ENCODE measurements at regions not wholly inside any gene's neighbourhood (a gene's known extent, or its start where the extent isn't known, plus 50 kb on each side); places are given as distances from the start of the nearest gene placed in this dataset.

DNA sequence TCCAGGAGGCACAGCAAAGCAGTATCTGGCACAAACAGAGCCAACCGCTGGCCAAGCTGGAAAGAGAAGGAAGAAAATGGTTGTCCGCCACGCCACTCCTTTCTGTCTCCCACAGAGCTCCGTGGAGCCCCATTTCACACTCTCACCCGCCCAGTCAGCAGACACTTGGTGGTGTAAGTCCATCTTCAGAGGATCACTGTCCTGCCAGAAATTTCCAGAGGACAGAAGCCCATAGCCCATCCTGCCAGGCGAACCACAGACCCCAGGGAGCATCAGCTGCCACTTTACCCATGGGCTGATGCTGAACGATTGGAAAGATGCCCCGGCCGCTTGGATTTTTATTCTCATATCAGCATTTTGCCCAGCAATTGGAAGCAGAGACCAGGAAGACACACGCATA, 144.7 kb upstream of the LYZL2 start:
- intact Hi-C loops (cut with micrococcal nuclease; ENCODE audit: unreplicated experiment) (no loop called here), in situ Hi-C loops (cut with HindIII; ENCODE audit: extremely low pct_ligation_motif_present, low pct_unique_long_range_greater_than_20kb) (no loop called here)
- 20% methylated on average over 6 of the region's 10 CpGs for WGBS (ENCODE audit: low lambda C conversion rate)
- Histone ChIP-seq H3K4me2 (ENCODE audit: low read depth, low read length) (no peak overlapping the region), H2AFZ (ENCODE audit: low read length) (no peak overlapping the region), H3K4me3 (replicated peaks in 1 of 3; ENCODE audit: insufficient read depth in 1 of 3, low read depth in 2 of 3, low read length in 3 of 3) (no peak overlapping the region), H3K9ac (ENCODE audit: insufficient read depth, low read depth, low read length) (no peak overlapping the region), H3K27me3 (ENCODE audit: control insufficient read depth in 1 of 2, insufficient read depth in 2 of 2, low read length in 2 of 2) (peaks cover 2 to 15% of the 10 kb centered on the region in 2 experiments; a peak in 4 of 5 replicates), H3K79me2 (ENCODE audit: insufficient read depth, low read length) (no peaks in the 10 kb centered on the region), H3K9me3 (ENCODE audit: low read length) (peaks cover 21% of the 10 kb centered on the region), H3K27ac (ENCODE audit: extremely low read length, insufficient read depth, low read length) (no peak overlapping the region), H4K20me1 (ENCODE audit: insufficient read depth, low read length) (no peaks in the 10 kb centered on the region), H3K36me3 (replicated peaks in 1 of 2; ENCODE audit: control insufficient read depth in 1 of 2, insufficient read depth in 2 of 2, low read length in 2 of 2) (no peaks in the 10 kb centered on the region), H3K4me1 (ENCODE audit: insufficient read depth, low read length) (no peaks in the 10 kb centered on the region)
- FAIRE-seq (no peak), ATAC-seq (no peak), DNase-seq (ENCODE audit: low spot score) (no peak)
- CTCF ChIA-PET (ENCODE audit: low intra/inter-chr PET ratio, low total read pairs): no interaction called here
- POLR2A ChIA-PET: no interaction called here
- BruUV-seq (replicated peaks): no TSS peak
- TF ChIP-seq, protein P1, sequence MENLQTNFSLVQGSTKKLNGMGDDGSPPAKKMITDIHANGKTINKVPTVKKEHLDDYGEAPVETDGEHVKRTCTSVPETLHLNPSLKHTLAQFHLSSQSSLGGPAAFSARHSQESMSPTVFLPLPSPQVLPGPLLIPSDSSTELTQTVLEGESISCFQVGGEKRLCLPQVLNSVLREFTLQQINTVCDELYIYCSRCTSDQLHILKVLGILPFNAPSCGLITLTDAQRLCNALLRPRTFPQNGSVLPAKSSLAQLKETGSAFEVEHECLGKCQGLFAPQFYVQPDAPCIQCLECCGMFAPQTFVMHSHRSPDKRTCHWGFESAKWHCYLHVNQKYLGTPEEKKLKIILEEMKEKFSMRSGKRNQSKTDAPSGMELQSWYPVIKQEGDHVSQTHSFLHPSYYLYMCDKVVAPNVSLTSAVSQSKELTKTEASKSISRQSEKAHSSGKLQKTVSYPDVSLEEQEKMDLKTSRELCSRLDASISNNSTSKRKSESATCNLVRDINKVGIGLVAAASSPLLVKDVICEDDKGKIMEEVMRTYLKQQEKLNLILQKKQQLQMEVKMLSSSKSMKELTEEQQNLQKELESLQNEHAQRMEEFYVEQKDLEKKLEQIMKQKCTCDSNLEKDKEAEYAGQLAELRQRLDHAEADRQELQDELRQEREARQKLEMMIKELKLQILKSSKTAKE (CRISPR knock-in tag; IDR thresholded peaks at IDR 0.05; ENCODE audit: borderline replicate concordance): no peak
- TF ChIP-seq DMAP1 (CRISPR knock-in tag; IDR thresholded peaks at IDR 0.05) (no peak), SNAPC2 (CRISPR knock-in tag; IDR thresholded peaks at IDR 0.05) (no peak), ZNF709 (CRISPR knock-in tag; IDR thresholded peaks at IDR 0.05) (no peak), MAFG (CRISPR knock-in tag; IDR thresholded peaks at IDR 0.05) (no peak)
- TF ChIP-seq, protein P2, sequence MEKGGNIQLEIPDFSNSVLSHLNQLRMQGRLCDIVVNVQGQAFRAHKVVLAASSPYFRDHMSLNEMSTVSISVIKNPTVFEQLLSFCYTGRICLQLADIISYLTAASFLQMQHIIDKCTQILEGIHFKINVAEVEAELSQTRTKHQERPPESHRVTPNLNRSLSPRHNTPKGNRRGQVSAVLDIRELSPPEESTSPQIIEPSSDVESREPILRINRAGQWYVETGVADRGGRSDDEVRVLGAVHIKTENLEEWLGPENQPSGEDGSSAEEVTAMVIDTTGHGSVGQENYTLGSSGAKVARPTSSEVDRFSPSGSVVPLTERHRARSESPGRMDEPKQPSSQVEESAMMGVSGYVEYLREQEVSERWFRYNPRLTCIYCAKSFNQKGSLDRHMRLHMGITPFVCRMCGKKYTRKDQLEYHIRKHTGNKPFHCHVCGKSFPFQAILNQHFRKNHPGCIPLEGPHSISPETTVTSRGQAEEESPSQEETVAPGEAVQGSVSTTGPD (CRISPR knock-in tag; IDR thresholded peaks at IDR 0.05): no peak
- TF ChIP-seq, protein P3, sequence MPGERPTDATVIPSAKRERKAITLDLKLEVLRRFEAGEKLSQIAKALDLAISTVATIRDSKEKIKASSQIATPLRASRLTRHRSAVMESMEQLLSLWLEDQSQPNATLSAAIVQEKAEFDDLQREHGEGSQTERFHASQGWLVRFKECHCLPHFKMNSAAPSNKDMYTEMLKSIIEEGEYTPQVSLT (CRISPR knock-in tag; IDR thresholded peaks at IDR 0.05; ENCODE audit: borderline replicate concordance, low read depth): no peak
- TF ChIP-seq, protein P4, sequence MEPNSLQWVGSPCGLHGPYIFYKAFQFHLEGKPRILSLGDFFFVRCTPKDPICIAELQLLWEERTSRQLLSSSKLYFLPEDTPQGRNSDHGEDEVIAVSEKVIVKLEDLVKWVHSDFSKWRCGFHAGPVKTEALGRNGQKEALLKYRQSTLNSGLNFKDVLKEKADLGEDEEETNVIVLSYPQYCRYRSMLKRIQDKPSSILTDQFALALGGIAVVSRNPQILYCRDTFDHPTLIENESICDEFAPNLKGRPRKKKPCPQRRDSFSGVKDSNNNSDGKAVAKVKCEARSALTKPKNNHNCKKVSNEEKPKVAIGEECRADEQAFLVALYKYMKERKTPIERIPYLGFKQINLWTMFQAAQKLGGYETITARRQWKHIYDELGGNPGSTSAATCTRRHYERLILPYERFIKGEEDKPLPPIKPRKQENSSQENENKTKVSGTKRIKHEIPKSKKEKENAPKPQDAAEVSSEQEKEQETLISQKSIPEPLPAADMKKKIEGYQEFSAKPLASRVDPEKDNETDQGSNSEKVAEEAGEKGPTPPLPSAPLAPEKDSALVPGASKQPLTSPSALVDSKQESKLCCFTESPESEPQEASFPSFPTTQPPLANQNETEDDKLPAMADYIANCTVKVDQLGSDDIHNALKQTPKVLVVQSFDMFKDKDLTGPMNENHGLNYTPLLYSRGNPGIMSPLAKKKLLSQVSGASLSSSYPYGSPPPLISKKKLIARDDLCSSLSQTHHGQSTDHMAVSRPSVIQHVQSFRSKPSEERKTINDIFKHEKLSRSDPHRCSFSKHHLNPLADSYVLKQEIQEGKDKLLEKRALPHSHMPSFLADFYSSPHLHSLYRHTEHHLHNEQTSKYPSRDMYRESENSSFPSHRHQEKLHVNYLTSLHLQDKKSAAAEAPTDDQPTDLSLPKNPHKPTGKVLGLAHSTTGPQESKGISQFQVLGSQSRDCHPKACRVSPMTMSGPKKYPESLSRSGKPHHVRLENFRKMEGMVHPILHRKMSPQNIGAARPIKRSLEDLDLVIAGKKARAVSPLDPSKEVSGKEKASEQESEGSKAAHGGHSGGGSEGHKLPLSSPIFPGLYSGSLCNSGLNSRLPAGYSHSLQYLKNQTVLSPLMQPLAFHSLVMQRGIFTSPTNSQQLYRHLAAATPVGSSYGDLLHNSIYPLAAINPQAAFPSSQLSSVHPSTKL (CRISPR knock-in tag; IDR thresholded peaks at IDR 0.05): no peak
- TF ChIP-seq, protein P5, sequence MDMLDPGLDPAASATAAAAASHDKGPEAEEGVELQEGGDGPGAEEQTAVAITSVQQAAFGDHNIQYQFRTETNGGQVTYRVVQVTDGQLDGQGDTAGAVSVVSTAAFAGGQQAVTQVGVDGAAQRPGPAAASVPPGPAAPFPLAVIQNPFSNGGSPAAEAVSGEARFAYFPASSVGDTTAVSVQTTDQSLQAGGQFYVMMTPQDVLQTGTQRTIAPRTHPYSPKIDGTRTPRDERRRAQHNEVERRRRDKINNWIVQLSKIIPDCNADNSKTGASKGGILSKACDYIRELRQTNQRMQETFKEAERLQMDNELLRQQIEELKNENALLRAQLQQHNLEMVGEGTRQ (IDR thresholded peaks at IDR 0.05; ENCODE audit: low read depth, low read length): no peak
- TF ChIP-seq, protein P5 (CRISPR knock-in tag; IDR thresholded peaks at IDR 0.05; ENCODE audit: borderline replicate concordance): no peak
- TF ChIP-seq, protein P6, sequence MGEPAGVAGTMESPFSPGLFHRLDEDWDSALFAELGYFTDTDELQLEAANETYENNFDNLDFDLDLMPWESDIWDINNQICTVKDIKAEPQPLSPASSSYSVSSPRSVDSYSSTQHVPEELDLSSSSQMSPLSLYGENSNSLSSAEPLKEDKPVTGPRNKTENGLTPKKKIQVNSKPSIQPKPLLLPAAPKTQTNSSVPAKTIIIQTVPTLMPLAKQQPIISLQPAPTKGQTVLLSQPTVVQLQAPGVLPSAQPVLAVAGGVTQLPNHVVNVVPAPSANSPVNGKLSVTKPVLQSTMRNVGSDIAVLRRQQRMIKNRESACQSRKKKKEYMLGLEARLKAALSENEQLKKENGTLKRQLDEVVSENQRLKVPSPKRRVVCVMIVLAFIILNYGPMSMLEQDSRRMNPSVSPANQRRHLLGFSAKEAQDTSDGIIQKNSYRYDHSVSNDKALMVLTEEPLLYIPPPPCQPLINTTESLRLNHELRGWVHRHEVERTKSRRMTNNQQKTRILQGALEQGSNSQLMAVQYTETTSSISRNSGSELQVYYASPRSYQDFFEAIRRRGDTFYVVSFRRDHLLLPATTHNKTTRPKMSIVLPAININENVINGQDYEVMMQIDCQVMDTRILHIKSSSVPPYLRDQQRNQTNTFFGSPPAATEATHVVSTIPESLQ (CRISPR knock-in tag; conservative IDR thresholded peaks at IDR 0.05): no peak
- TF ChIP-seq, protein P7, sequence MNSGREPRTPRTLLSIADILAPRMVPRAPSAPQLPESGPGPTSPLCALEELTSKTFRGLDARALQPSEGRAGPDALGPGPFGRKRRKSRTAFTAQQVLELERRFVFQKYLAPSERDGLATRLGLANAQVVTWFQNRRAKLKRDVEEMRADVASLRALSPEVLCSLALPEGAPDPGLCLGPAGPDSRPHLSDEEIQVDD (CRISPR knock-in tag; IDR thresholded peaks at IDR 0.05; ENCODE audit: borderline replicate concordance): no peak

Measured in HepG2 (cell line).